Colonic mucosa (tissue), 4 donors: ENCODE measurements at regions not wholly inside any gene's neighbourhood (a gene's known extent, or its start where the extent isn't known, plus 50 kb on each side); places are given as distances from the start of the nearest gene placed in this dataset.
"Not testable (repeated sequence)": the region's sequence is repeated elsewhere in the genome, so short reads cannot be mapped to it uniquely, and the experiment has no call there.

ENCODE experiments used
- DNase-seq: peaks from one replicate; pipeline ENCODE4 v3.0.0-alpha.2; 2020
- H3K27ac ChIP-seq: fragments of 200-600 bp; one replicate; pipeline ENCODE4 v1.8.0; 2021
- H3K27me3 ChIP-seq: fragments of 200-600 bp; one replicate; pipeline ENCODE4 v1.8.0; 2021
- H3K36me3 ChIP-seq: fragments of 200-600 bp; one replicate; pipeline ENCODE4 v1.8.0; 2021
- H3K4me1 ChIP-seq: fragments of 200-600 bp; one replicate; pipeline ENCODE4 v1.8.0; 2021; ENCODE audit warnings: mild to moderate bottlenecking
- H3K4me3 ChIP-seq: fragments of 200-600 bp; one replicate; pipeline ENCODE4 v1.8.0; 2021
- H3K9ac ChIP-seq, 2 donors: one replicate each; pipeline ENCODE4 v1.7.0; 2013; ENCODE audit warnings: control low read depth in 2 of 2, low read depth in 2 of 2, low read length in 2 of 2
- H3K9me3 ChIP-seq: fragments of 200-600 bp; one replicate; pipeline ENCODE4 v1.8.0; 2021
- intact Hi-C: fragments of 100-400 bp; cut with DNase I; formaldehyde crosslinking; loops from one replicate; pipeline ENCODE4 v1.14.1; 2022
- TF ChIP-seq, protein P1 (sequence below): fragments of 200-600 bp; IDR thresholded peaks from one replicate; pipeline ENCODE4 v1.8.0; 2022; ENCODE audit warnings: antibody characterized with exemption, mild to moderate bottlenecking
- donor health status: healthy.
- donor health status: DM: no; HTN: no; CAD: no.
- donor health status: DM: no; HTN: no; CAD: no.

GRCh38 chr11:70597006-70597555 is 198.8 kb downstream of the CTTN start:
- Histone ChIP-seq H3K36me3 (no peaks in the 10 kb centered on the region), H3K4me1 (no peaks in the 10 kb centered on the region), H3K27ac (no peak overlapping the region), H3K9me3 (no peaks in the 10 kb centered on the region), H3K9ac (no peak overlapping the region), H3K4me3 (no peak overlapping the region), H3K27me3 (no peaks in the 10 kb centered on the region)
- intact Hi-C loops: no loop called here
- no peak for DNase-seq
- TF ChIP-seq, protein P1, sequence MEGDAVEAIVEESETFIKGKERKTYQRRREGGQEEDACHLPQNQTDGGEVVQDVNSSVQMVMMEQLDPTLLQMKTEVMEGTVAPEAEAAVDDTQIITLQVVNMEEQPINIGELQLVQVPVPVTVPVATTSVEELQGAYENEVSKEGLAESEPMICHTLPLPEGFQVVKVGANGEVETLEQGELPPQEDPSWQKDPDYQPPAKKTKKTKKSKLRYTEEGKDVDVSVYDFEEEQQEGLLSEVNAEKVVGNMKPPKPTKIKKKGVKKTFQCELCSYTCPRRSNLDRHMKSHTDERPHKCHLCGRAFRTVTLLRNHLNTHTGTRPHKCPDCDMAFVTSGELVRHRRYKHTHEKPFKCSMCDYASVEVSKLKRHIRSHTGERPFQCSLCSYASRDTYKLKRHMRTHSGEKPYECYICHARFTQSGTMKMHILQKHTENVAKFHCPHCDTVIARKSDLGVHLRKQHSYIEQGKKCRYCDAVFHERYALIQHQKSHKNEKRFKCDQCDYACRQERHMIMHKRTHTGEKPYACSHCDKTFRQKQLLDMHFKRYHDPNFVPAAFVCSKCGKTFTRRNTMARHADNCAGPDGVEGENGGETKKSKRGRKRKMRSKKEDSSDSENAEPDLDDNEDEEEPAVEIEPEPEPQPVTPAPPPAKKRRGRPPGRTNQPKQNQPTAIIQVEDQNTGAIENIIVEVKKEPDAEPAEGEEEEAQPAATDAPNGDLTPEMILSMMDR: no peak

GRCh38 chr11:70597751-70598625 is 199.7 kb downstream of the CTTN start:
- no peak overlapping the region for H3K9ac ChIP-seq
- H3K9me3 ChIP-seq: no peaks in the 10 kb centered on the region
- H3K27ac ChIP-seq: no peak overlapping the region
- no peaks in the 10 kb centered on the region for H3K4me1 ChIP-seq
- intact Hi-C loops: no loop called here
- DNase-seq: no peak
- H3K4me3 ChIP-seq: no peak overlapping the region
- TF ChIP-seq, protein P1: no peak
- H3K27me3 ChIP-seq: no peaks in the 10 kb centered on the region
- H3K36me3 ChIP-seq: no peaks in the 10 kb centered on the region

GRCh38 chr11:70600911-70601415 is 202.6 kb downstream of the CTTN start:
- H3K9me3 ChIP-seq, H3K27me3 ChIP-seq, intact Hi-C loops, H3K4me1 ChIP-seq, H3K27ac ChIP-seq, H3K4me3 ChIP-seq, DNase-seq, H3K9ac ChIP-seq, H3K36me3 ChIP-seq: not testable (repeated sequence)

GRCh38 chr11:70601861-70602538 is 203.7 kb downstream of the CTTN start:
- Histone ChIP-seq H3K27me3 (no peaks in the 10 kb centered on the region), H3K27ac (no peak overlapping the region), H3K4me3 (no peak overlapping the region), H3K36me3 (no peaks in the 10 kb centered on the region), H3K9ac (no peak overlapping the region), H3K9me3 (no peaks in the 10 kb centered on the region), H3K4me1 (no peaks in the 10 kb centered on the region)
- intact Hi-C loops: no loop called here
- DNase-seq: no peak
- TF ChIP-seq, protein P1: no peak

- TF ChIP-seq, protein P1: no peak
- H3K9me3 ChIP-seq: no peaks in the 10 kb centered on the region
- intact Hi-C loops: no loop called here
- no peaks in the 10 kb centered on the region for H3K4me1 ChIP-seq
- no peak overlapping the region for H3K4me3 ChIP-seq
- no peak overlapping the region for H3K9ac ChIP-seq
- no peak for DNase-seq
- no peaks in the 10 kb centered on the region for H3K36me3 ChIP-seq
- H3K27ac ChIP-seq: no peak overlapping the region
- H3K27me3 ChIP-seq: no peaks in the 10 kb centered on the region
Measured at GRCh38 chr11:70603114-70603755, 204.9 kb downstream of the CTTN start.
